Neutrophil (primary cell): ENCODE measurements at regions not wholly inside any gene's neighbourhood (a gene's known extent, or its start where the extent isn't known, plus 50 kb on each side); places are given as distances from the start of the nearest gene placed in this dataset.

Experiments
- H3K27ac ChIP-seq: fragments of 200-600 bp; sonication (generic); 2 replicates; pipeline ENCODE4 v1.5.1; 2016; ENCODE audit warnings: mild to moderate bottlenecking, moderate library complexity
- H3K27me3 ChIP-seq: fragments of 200-600 bp; sonication (generic); 2 replicates; pipeline ENCODE4 v1.6.0; 2016; ENCODE audit warnings: mild to moderate bottlenecking
- H3K36me3 ChIP-seq: fragments of 200-600 bp; sonication (generic); 2 replicates; pipeline ENCODE4 v1.5.1; 2017
- H3K4me1 ChIP-seq, 2 experiments: fragments of 200-600 bp in 1 of 2; sonication (generic) in 1 of 2; 1 replicate in 1 of 2; 2 replicates in 1 of 2; pipeline versions ENCODE4 v1.5.1 to v1.6.1; 2013 to 2016; ENCODE audit warnings: low read depth in 1 of 2, low read length in 1 of 2, mild to moderate bottlenecking in 1 of 2, moderate library complexity in 1 of 2; ENCODE audit not compliant: control insufficient read depth in 1 of 2, insufficient read depth in 1 of 2
- H3K4me3 ChIP-seq, 2 experiments: fragments of 200-600 bp in 1 of 2; sonication (generic) in 1 of 2; 1 replicate in 1 of 2; 2 replicates in 1 of 2; pipeline ENCODE4 v1.5.1; 2013 to 2016; ENCODE audit warnings: low read depth in 1 of 2, low read length in 1 of 2, mild to moderate bottlenecking in 1 of 2, moderate library complexity in 1 of 2
- H3K9me3 ChIP-seq: fragments of 200-600 bp; sonication (generic); 2 replicates; pipeline ENCODE4 v1.5.1; 2016
- CTCF ChIP-seq: fragments of 200-600 bp; sonication (generic); IDR thresholded peaks from 2 replicates; pipeline ENCODE4 v1.5.1; 2016; ENCODE audit warnings: antibody characterized with exemption

GRCh38 chr2:60042023-60042422, 511.4 kb downstream of the BCL11A start:
- TF ChIP-seq CTCF, result no peak
- H3K4me1 ChIP-seq, result no peaks in the 10 kb centered on the region
- no peak overlapping the region for H3K27ac ChIP-seq
- no peaks in the 10 kb centered on the region for H3K27me3 ChIP-seq
- H3K36me3 ChIP-seq, result no peaks in the 10 kb centered on the region
- H3K4me3 ChIP-seq, result no peak overlapping the region
- no peaks in the 10 kb centered on the region for H3K9me3 ChIP-seq

GRCh38 chr2:60033325-60033724, 520.1 kb downstream of the BCL11A start:
- no peak overlapping the region for H3K4me3 ChIP-seq
- no peaks in the 10 kb centered on the region for H3K4me1 ChIP-seq
- no peaks in the 10 kb centered on the region for H3K9me3 ChIP-seq
- H3K36me3 ChIP-seq, result no peaks in the 10 kb centered on the region
- no peak overlapping the region for H3K27ac ChIP-seq
- no peaks in the 10 kb centered on the region for H3K27me3 ChIP-seq
- no peak for TF ChIP-seq CTCF

GRCh38 chr2:60029566-60029883, 523.9 kb downstream of the BCL11A start:
- H3K4me3 ChIP-seq, result no peak overlapping the region
- H3K36me3 ChIP-seq, result no peaks in the 10 kb centered on the region
- no peak overlapping the region for H3K27ac ChIP-seq
- TF ChIP-seq CTCF, result no peak
- H3K4me1 ChIP-seq, result no peaks in the 10 kb centered on the region
- H3K9me3 ChIP-seq, result no peaks in the 10 kb centered on the region
- no peaks in the 10 kb centered on the region for H3K27me3 ChIP-seq

GRCh38 chr2:60028849-60029565, 524.4 kb downstream of the BCL11A start:
- Histone ChIP-seq H3K27ac (no peak overlapping the region), H3K36me3 (no peaks in the 10 kb centered on the region)

GRCh38 chr2:60025496-60025895, 528.0 kb downstream of the BCL11A start:
- TF ChIP-seq CTCF, result no peak
- Histone ChIP-seq H3K27me3 (no peaks in the 10 kb centered on the region), H3K36me3 (no peaks in the 10 kb centered on the region), H3K27ac (no peak overlapping the region), H3K4me1 (peaks cover 0 to 5% of the 10 kb centered on the region in 2 experiments), H3K4me3 (no peak overlapping the region), H3K9me3 (no peaks in the 10 kb centered on the region)

More at GRCh38 chr2:60028849-60029565, 524.4 kb downstream of the BCL11A start:
- H3K9me3 ChIP-seq, result no peaks in the 10 kb centered on the region
- TF ChIP-seq CTCF, result no peak
- H3K27me3 ChIP-seq, result no peaks in the 10 kb centered on the region
- H3K4me1 ChIP-seq, result no peaks in the 10 kb centered on the region
- H3K4me3 ChIP-seq, result no peak overlapping the region
